Suppressor macrophage treated with lipopolysaccharide for 1 hour (primary cell): ENCODE measurements at regions not wholly inside any gene's neighbourhood (a gene's known extent, or its start where the extent isn't known, plus 50 kb on each side); places are given as distances from the start of the nearest gene placed in this dataset.
"Not testable (repeated sequence)": the region's sequence is repeated elsewhere in the genome, so short reads cannot be mapped to it uniquely, and the experiment has no call there.

ENCODE experiments used
- DNase-seq, 3 donors: peaks; one replicate each; pipeline ENCODE4 v3.0.0-alpha.2; 2020 to 2022

DNA sequence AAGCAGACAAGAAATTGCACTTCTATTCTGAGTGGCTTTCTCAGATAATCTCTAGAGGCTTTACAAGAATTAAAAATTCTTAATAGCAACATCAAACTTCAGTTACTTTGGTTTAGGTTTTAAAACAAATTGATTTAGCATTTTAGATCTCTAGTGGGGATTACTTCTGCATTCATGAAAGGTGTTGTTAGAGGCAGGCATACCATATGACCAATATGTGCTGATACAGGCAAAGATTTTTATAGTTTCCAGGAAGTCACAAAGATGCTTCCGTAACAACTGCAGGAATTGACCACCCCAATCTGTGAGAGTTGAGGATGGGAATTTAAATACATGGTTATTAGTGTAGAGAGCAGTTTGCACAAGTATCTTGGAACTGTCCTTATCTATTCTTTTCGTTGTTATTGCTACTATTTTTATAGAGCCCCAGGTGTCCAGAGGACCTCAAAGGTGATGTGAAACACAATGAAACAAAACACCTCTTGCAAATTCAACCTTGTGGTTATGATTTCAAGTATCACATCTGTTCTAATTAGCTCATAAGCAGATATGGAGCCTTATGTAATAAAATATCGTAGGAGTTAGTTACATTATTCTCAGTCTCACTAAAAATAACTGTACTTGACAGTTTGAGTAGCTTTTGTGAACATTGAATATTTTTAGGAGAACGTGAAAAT, 512.7 kb upstream of the ADGRL4 start:
- no peak for DNase-seq

DNA sequence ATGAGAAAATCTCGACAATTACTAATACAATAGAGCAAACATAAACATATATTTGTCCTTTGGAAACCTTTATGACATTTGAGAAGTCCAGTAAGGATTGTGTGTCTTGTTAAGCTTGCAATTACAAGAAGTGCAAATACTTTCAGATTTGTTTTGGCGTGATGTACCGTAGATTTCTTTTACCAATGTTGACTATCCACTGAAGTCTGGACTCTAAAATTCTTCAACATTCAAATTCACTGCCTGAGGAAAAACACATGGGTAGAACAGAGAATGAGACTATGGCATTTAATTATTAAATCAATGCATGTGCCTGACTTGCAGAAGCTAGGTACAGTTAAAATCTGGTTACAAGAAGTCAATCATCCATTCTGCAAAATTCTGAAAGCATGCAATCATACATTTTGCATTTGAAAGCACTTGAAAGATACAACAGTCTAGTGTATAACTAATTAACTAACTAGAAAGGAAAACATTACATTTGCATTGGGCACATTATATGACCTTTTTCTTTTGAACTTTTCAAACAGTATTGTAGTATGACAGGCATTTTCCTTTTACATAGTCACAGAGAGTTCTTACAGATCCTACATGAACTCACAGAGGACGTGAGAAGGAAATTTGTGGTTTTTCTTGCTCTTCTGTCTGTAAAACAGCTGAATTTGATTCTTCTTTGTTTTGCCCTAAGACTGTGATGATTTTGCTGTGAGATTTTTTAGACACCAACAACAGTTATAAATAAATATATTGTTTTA, 511.1 kb upstream of the ADGRL4 start:
- no peak for DNase-seq

DNA sequence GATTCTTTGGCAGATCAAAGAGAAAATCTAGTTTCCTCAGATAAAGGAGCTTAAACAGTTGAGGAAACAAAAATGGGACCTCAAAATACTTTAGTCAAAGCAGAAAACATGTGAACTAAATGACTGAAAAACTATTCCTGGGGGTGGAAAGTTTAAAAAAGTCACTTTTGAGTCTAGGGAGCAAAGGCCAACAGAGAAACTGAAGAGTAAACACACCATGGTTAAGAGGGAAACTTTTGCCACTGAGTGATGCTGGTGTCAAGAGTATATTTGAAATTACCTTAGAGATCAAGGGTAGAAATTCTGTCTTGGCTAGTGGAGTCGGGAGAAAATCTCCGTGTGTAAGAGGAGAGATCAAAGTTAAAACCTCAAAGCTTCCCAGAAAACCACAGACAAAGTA, 501.2 kb upstream of the ADGRL4 start:
- no peak for DNase-seq

- no peak for DNase-seq
Observed at GRCh38 chr1:79501153-79501552, 494.6 kb upstream of the ADGRL4 start.

GRCh38 chr1:79499541-79499940, 493.0 kb upstream of the ADGRL4 start:
- no peak for DNase-seq

DNA sequence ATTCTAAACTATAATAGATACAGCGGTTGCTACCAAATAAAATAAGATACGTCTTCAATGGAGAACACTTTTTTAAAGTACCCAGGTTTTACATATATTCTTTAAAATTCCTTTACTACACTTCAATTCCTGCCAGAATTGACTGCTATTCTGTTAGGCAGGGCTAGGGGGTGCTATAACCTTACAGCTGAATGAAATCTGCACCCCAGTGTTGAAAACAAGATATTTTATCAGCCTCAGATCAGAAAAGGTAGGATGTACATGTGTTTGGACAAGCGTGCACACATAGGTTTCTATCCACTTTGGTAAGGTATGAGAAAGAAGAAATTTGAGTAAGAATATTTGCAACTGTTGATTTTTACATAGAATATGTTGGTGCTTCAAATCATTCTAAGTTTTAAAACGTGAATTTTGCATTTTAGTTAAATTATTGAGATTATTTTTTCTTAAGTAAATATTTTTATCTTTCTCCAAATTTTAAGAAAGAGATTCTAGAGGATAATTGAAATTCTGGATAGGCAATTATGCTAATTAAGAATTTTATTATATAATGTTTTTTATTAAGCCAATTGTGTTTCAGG, 490.8 kb upstream of the ADGRL4 start:
- peak in 2 of 3 donors; percentile 7 to 16 for DNase-seq

- no peak for DNase-seq
Observed at GRCh38 chr1:79496129-79496528, 489.6 kb upstream of the ADGRL4 start.

- DNase-seq = not testable (repeated sequence)
Observed at GRCh38 chr1:79493702-79494101, 487.2 kb upstream of the ADGRL4 start.

- not testable (repeated sequence) for DNase-seq
Observed at GRCh38 chr1:79488572-79489121, 482.1 kb upstream of the ADGRL4 start.

GRCh38 chr1:79478728-79479373, 472.3 kb upstream of the ADGRL4 start:
- DNase-seq = no peak

DNA sequence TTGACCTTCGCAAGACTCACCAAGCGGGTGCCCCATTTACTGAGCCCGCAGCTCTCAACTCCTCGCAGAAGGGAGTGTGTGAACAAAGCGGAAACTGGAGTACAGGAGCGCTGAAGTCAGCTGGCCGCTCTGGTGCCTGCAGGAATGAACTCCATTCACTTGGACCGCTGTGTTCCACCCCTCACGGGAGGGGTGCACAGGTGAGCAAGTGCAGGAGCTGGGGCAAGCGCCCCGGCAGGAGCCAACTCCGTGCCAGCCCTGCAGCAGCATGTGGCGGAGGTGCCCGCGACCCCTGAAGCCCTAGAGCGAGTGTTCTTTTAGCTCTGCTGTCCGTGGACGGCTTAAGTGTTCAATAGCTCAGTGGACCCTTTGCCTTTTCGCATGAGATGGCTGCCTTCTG, 471.6 kb upstream of the ADGRL4 start:
- DNase-seq = no peak

DNA sequence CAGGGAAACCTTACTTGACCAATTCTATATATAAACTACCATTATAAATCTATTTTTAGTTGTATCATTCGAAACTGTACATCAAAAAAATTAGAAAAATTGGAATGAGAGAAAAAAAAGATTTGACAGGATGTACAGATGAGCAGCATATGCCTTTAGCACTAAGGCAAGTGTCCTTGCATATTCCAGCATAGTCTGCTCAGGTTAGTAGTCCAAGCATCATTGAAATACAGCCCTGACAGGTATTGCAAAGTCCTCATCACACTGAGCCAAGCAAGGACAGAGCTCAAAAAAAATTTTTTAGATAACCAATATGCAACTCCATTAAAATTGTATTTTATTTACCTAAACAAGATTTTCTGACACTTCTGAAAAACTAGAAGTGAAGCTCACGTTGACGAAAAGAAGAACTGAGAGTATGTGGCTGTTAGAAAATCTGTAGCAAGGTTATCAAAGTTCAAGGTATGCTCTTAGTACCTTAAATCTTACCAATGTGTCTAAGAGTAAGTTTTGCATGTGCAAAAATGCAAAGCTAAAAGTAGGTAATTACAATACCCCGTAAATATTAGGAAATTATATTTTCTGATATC, 465.6 kb upstream of the ADGRL4 start:
- no peak for DNase-seq

GRCh38 chr1:79469139-79469538, 462.6 kb upstream of the ADGRL4 start:
- DNase-seq = no peak

DNA sequence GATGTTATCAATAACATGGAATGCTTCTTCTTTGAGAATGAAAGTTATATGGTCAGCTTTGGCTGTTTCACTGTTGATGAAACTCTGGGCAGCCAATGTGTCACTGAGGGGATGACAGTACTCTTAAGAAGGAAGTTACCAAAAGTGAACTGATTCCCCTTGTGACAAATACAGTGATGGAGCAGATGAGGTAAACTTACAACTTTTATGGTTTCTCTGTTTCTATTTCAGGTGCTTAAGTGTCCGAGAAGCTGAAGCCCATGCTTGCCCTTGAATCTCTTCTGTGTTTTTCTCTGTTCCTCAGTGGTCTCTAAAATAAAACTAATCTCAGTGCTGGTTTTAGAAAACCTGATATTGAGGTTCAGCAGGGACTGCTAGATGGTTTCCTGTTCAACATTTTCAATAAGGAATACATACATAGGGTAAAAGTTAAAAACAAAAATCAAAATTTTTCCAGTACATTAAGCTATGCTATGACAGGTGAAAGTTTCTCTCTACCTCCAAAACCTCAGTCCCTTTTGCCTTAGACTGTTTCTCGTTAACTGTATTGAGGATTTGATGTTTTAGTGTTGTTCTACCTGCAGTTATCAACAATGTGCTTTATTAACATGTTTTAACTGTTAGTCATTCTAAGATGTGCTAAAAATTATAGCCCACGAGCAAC, 454.4 kb upstream of the ADGRL4 start:
- DNase-seq = no peak

GRCh38 chr1:79457562-79458224, 451.2 kb upstream of the ADGRL4 start:
- no peak for DNase-seq

- DNase-seq = no peak
Observed at GRCh38 chr1:79448426-79448825, 441.9 kb upstream of the ADGRL4 start.

GRCh38 chr1:79441238-79441637, 434.7 kb upstream of the ADGRL4 start:
- no peak for DNase-seq

DNA sequence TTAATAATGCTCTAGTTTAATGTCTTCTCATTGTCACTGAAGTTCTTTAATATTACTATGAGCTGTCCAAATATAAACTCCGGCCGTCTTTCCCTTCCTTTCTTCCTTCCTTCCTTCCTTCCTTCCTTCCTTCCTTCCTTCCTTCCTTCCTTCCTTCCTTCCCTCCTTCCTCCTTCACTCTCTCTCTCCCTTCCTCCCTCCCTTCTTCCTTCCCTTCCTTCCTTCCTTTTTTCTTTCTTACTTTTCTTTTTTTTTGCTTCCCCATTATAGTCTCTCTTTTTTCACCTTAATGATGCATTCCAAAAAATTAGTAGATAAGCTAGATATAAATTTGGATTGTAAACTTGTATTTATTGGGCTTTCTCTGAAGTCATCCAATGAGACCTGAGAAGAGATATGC, 431.0 kb upstream of the ADGRL4 start:
- DNase-seq = no peak

- no peak for DNase-seq
Observed at GRCh38 chr1:79431340-79431739, 424.8 kb upstream of the ADGRL4 start.

DNA sequence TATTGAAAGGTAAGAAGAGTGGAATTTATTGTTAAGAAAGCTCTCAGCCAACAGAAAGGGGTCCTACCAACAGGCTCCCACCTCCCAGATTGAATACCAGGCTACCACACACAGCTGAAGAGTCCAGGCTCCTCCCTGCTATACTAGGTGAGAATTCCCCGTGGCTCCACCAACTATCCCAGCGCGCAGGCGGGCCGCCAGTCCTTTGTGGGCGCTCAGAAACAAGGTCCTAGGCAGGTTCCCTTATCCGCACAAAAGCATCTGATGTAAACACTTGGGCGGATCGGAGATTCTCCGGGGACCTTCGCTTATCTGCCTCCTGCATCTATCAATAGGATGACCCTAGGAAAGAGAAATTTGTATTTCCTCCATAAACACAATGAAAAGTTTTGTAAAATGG, 423.9 kb upstream of the ADGRL4 start:
- DNase-seq = no peak

DNA sequence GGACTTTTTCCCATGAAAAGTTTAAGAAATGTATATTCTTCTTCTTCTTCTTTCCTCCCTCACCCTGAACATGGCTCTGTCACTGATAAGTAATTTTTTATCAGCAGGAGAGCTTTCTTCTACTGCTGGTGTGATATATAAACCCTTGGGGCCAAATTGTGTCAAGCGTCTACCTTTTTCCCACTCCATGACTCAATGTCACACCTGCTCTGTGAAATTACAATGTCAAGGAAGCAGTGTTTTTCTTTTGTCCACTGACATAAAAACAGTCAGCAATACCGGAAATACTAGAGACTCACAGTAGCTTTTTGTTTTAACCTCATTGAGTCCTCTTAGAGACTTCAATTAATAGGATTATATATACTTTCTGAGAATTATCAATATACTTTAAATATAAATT, 416.2 kb upstream of the ADGRL4 start:
- DNase-seq = no peak

GRCh38 chr1:79398501-79398900, 392.0 kb upstream of the ADGRL4 start:
- no peak for DNase-seq
